ENCODE measurements at regions not wholly inside any gene's neighbourhood (a gene's known extent, or its start where the extent isn't known, plus 50 kb on each side); places are given as distances from the start of the nearest gene placed in this dataset.

DNA sequence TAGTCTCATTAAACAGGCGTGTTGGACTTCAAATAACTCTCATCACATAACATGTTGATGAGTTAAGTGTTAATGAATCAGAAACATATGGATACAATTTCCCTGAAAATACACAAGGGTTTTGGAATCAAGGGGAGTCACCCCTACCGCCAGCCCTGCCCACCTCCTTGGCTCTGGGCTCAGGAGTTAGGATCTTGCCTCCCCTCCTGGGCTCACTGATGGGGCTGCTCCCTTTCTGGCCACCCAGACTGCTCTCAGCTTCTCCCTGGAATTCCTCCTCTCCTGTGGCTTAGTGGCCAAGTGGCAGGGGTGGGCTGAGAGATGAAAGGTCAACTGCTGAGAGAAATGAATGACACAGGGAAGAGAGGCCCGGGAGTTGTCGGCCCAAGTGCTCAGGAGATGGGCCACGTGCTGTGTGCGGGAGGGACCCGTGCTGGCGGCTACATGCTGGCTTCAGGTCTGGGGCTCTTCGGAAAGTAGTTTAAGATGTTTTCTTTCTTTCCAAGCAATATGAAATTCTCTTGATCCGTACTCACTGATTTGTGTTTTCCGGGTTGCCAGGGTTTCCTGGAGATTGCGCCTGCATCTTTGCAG is 55.8 kb upstream of the TNP1 start:
- no peak overlapping the region for H3K27ac Mint-ChIP-seq (ENCODE audit: unreplicated experiment)
- TF ChIP-seq CTCF (IDR thresholded peaks at IDR 0.05; ENCODE audit: unreplicated experiment), result no peak
- H3K4me1 Mint-ChIP-seq (ENCODE audit: unreplicated experiment), result no peaks in the 10 kb centered on the region
- peaks cover under 1% of the 10 kb centered on the region for H3K27me3 Mint-ChIP-seq (ENCODE audit: unreplicated experiment)
- no peaks in the 10 kb centered on the region for H3K36me3 Mint-ChIP-seq (ENCODE audit: low read depth, unreplicated experiment)
- H3K9me3 Mint-ChIP-seq (ENCODE audit: unreplicated experiment), result no peaks in the 10 kb centered on the region
- no peak overlapping the region for H3K4me3 Mint-ChIP-seq (ENCODE audit: unreplicated experiment)
- DNase-seq (ENCODE audit: low spot score), result no peak

DNA sequence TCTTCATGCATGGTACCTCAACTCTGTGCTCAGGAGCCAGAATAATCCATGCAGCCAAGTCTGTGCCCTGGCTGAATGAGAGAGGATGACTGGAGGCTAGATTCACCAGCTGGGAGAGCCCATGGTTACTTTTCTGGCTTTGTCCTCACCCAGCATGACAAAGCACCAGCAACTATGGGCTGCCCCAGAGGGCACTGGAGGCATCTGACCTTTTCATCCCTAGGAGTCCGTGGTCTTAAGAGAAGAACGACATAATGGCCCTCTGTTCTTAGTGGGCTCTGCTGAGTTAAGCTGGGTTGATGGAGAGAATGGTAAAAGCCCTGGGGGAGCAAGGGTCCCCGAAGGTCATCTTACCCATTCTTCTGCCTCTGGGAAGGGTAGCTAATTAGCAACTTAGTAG is 54.6 kb upstream of the TNP1 start:
- Mint-ChIP-seq H3K9me3 (ENCODE audit: unreplicated experiment) (no peaks in the 10 kb centered on the region), H3K27ac (ENCODE audit: unreplicated experiment) (no peak overlapping the region), H3K27me3 (ENCODE audit: unreplicated experiment) (no peaks in the 10 kb centered on the region), H3K36me3 (ENCODE audit: low read depth, unreplicated experiment) (no peaks in the 10 kb centered on the region), H3K4me3 (ENCODE audit: unreplicated experiment) (no peak overlapping the region), H3K4me1 (ENCODE audit: unreplicated experiment) (no peaks in the 10 kb centered on the region)
- no peak for TF ChIP-seq CTCF (IDR thresholded peaks at IDR 0.05; ENCODE audit: unreplicated experiment)
- no peak for DNase-seq (ENCODE audit: low spot score)

DNA sequence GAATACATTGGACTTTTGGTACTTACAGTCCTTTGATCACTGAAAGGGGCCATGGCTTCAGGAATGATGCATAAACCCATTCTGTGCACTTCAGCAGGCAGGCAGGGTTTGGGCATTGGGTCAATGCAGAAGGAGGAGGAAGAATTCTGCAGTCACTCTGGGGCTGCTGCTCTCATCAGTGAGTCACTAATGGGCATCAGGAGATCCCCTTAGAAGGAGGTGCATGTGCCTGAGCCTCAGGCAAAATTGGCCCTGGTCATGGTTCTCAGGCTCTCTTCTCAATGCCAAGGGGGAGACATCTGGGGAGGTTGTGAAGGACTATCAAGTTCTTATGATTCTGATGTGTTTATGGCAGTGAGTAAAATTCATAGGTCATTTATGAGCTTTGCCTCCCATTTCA is 52.0 kb upstream of the TNP1 start:
- Mint-ChIP-seq H3K27me3 (ENCODE audit: unreplicated experiment) (no peaks in the 10 kb centered on the region), H3K27ac (ENCODE audit: unreplicated experiment) (no peak overlapping the region)
- DNase-seq (ENCODE audit: low spot score), result no peak

DNA sequence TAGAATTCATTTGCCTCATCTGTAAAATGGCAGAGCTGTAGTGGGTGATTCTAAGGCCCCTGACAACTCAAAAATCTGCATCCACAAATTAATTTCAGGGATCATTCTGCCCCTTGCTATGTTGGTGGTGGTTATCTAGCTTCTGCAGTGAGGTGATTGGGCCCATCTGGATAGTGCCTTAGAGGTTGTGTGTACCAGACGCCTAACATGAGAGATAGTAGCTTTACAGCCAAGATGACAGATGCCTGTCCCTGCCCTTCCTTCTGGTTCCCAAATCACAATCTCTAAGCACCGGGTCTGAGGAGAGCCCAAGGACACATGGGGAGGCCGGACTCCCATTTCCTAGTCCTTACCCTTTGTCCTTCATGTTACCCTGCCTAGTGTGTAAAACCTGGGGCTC is 51.1 kb upstream of the TNP1 start:
- Mint-ChIP-seq H3K36me3 (ENCODE audit: low read depth, unreplicated experiment) (no peaks in the 10 kb centered on the region), H3K4me1 (ENCODE audit: unreplicated experiment) (no peaks in the 10 kb centered on the region), H3K27ac (ENCODE audit: unreplicated experiment) (no peak overlapping the region), H3K27me3 (ENCODE audit: unreplicated experiment) (no peaks in the 10 kb centered on the region), H3K9me3 (ENCODE audit: unreplicated experiment) (no peaks in the 10 kb centered on the region), H3K4me3 (ENCODE audit: unreplicated experiment) (no peak overlapping the region)
- DNase-seq (ENCODE audit: low spot score), result no peak
- TF ChIP-seq CTCF (IDR thresholded peaks at IDR 0.05; ENCODE audit: unreplicated experiment), result no peak

More for the DNA sequence above, 52.0 kb upstream of the TNP1 start:
- H3K36me3 Mint-ChIP-seq (ENCODE audit: low read depth, unreplicated experiment), result no peaks in the 10 kb centered on the region
- TF ChIP-seq CTCF (IDR thresholded peaks at IDR 0.05; ENCODE audit: unreplicated experiment), result no peak
- H3K9me3 Mint-ChIP-seq (ENCODE audit: unreplicated experiment), result no peaks in the 10 kb centered on the region
- H3K4me3 Mint-ChIP-seq (ENCODE audit: unreplicated experiment), result no peak overlapping the region
- H3K4me1 Mint-ChIP-seq (ENCODE audit: unreplicated experiment), result no peaks in the 10 kb centered on the region

DNA sequence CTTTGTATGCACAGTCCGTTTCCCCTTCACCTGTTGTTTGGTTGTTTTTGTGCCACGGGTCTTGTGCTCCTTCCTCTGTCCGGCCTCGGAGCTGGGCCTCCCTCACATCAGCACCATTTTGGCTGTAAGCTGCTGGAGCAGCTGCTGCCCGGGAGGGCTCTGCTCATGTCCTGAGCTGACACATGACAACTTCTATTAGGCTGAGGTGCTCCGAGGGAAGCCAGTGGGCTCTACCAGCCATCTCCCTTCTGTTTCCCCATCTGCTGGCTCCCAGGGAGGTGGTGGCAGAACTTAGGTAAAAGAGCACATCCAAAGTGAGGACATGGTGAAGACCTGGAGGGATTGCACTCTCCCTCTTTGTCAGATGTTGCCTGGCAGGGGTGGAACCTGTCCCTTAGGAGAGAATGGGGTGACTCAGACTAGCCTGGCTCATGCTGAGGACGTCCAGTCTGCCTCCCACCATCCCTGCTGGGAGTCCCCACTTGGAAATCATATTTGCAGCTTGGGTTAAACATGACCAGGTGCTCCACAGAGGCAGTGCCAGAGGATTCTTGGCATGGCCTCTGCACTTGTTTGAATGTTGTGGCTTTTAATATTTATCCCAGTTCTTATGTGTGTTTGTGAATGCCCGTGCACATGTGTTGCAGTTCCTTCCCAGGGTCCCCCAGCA is 49.8 kb upstream of the TNP1 start:
- no peak for TF ChIP-seq CTCF (IDR thresholded peaks at IDR 0.05; ENCODE audit: unreplicated experiment)
- H3K4me1 Mint-ChIP-seq (ENCODE audit: unreplicated experiment), result no peaks in the 10 kb centered on the region
- no peak overlapping the region for H3K4me3 Mint-ChIP-seq (ENCODE audit: unreplicated experiment)
- no peaks in the 10 kb centered on the region for H3K36me3 Mint-ChIP-seq (ENCODE audit: low read depth, unreplicated experiment)
- DNase-seq (ENCODE audit: low spot score), result no peak
- H3K27ac Mint-ChIP-seq (ENCODE audit: unreplicated experiment), result no peak overlapping the region
- H3K27me3 Mint-ChIP-seq (ENCODE audit: unreplicated experiment), result no peaks in the 10 kb centered on the region
- no peaks in the 10 kb centered on the region for H3K9me3 Mint-ChIP-seq (ENCODE audit: unreplicated experiment)
